Vagina (tissue), 2 donors: ENCODE measurements at regions not wholly inside any gene's neighbourhood (a gene's known extent, or its start where the extent isn't known, plus 50 kb on each side); places are given as distances from the start of the nearest gene placed in this dataset.
"Not testable (repeated sequence)": the region's sequence is repeated elsewhere in the genome, so short reads cannot be mapped to it uniquely, and the experiment has no call there.

Experiments used
- DNase-seq, 2 donors: peaks; one replicate each; pipeline ENCODE4 v3.0.0-alpha.2; 2017; ENCODE audit errors: extremely low spot score in 2 of 2
- H3K27ac ChIP-seq: fragments of 200-600 bp; sonication (generic); one replicate; pipeline ENCODE4 v1.5.1; 2019
- H3K27me3 ChIP-seq: fragments of 200-600 bp; sonication (generic); one replicate; pipeline ENCODE4 v1.5.1; 2019
- H3K36me3 ChIP-seq, 2 donors: fragments of 200-600 bp; sonication (generic); one replicate each; pipeline ENCODE4 v1.5.1; 2017 to 2019
- H3K4me1 ChIP-seq: fragments of 200-600 bp; sonication (generic); one replicate; pipeline ENCODE4 v1.5.1; 2019
- H3K4me3 ChIP-seq, 2 donors: fragments of 200-600 bp; sonication (generic); 1 replicate in 1 of 2; 2 replicates in 1 of 2; pipeline ENCODE4 v1.5.1; 2016 to 2019
- H3K9me3 ChIP-seq: fragments of 200-600 bp; sonication (generic); one replicate; pipeline ENCODE4 v1.5.1; 2019
- CTCF ChIP-seq, 3 experiments: fragments of 450-650 bp in 2 of 3; fragments of 200-600 bp in 1 of 3; sonication (generic) in 1 of 3; IDR thresholded peaks; one replicate each; pipeline ENCODE4 v1.5.1; 2017 to 2019; ENCODE audit warnings: antibody characterized with exemption in 3 of 3, mild to moderate bottlenecking in 2 of 3, moderate library complexity in 2 of 3
- POLR2A ChIP-seq, 2 donors: fragments of 450-650 bp; IDR thresholded peaks; one replicate each; pipeline ENCODE4 v1.6.1; 2017; ENCODE audit warnings: antibody characterized with exemption in 2 of 2, mild to moderate bottlenecking in 2 of 2, moderate library complexity in 2 of 2
- POLR2AphosphoS5 ChIP-seq, 2 donors: sonication (generic); formaldehyde crosslinking; IDR thresholded peaks; one replicate each; pipeline ENCODE4 v1.9.0; 2017; ENCODE audit warnings: antibody characterized with exemption in 2 of 2, mild to moderate bottlenecking in 2 of 2, low read depth in 1 of 2; ENCODE audit not compliant: insufficient read depth in 1 of 2
- intact Hi-C: fragments of 100-400 bp; cut with DNase I; formaldehyde crosslinking; loops from one replicate; pipeline ENCODE4 v1.15.1; 2023

- no peak overlapping the region for H3K27ac ChIP-seq
- no peak for DNase-seq
- peaks cover 0 to 30% of the 10 kb centered on the region in 2 donors for H3K36me3 ChIP-seq
- no peaks in the 10 kb centered on the region for H3K9me3 ChIP-seq
- H3K4me1 ChIP-seq = no peaks in the 10 kb centered on the region
- no peaks in the 10 kb centered on the region for H3K27me3 ChIP-seq
- intact Hi-C loops = no loop called here
- H3K4me3 ChIP-seq = no peak overlapping the region
- TF ChIP-seq POLR2AphosphoS5 (IDR thresholded peaks at IDR 0.05; ENCODE audit: insufficient read depth in 1 of 2, low read depth in 1 of 2) = no peak
- TF ChIP-seq CTCF (IDR thresholded peaks at IDR 0.05) = no peak
- TF ChIP-seq POLR2A (IDR thresholded peaks at IDR 0.05) = no peak
These were observed 78.8 kb upstream of the RPRML start for GRCh38 chr17:47057830-47058229.

DNA sequence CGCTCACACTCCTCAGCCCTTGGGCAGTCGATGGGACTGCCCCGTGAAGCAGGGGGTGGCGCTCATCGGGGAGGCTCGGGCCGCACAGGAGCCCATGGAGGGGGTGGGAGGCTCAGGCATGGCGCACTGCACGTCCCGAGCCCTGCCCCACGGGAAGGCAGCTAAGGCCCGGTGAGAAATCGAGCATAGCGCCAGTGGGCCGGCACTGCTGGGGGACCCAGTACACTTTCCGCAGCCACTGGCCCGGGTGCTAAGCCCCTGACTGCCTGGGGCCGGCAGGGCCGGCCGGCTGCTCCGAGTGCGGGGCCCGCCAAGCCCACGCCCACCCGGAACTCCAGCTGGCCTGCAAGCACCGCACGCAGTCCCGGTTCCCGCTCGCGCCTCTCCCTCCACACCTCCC is 78.2 kb upstream of the RPRML start:
- intact Hi-C loops, H3K4me3 ChIP-seq, DNase-seq, H3K27me3 ChIP-seq, H3K9me3 ChIP-seq, H3K4me1 ChIP-seq, H3K27ac ChIP-seq: not testable (repeated sequence)
- H3K36me3 ChIP-seq = peaks cover 0 to 30% of the 10 kb centered on the region in 2 donors

GRCh38 chr17:47056687-47057086 is 77.6 kb upstream of the RPRML start:
- DNase-seq, intact Hi-C loops, H3K4me3 ChIP-seq, H3K27me3 ChIP-seq, H3K4me1 ChIP-seq, H3K9me3 ChIP-seq, H3K27ac ChIP-seq: not testable (repeated sequence)
- H3K36me3 ChIP-seq = peaks cover 0 to 30% of the 10 kb centered on the region in 2 donors
